AG08395 (cell line): ENCODE measurements at regions not wholly inside any gene's neighbourhood (a gene's known extent, or its start where the extent isn't known, plus 50 kb on each side); places are given as distances from the start of the nearest gene placed in this dataset.

Source experiments
- DNase-seq: peaks from one replicate; pipeline ENCODE4 v3.0.0; 2012; ENCODE audit warnings: mixed read lengths, low spot score

DNA sequence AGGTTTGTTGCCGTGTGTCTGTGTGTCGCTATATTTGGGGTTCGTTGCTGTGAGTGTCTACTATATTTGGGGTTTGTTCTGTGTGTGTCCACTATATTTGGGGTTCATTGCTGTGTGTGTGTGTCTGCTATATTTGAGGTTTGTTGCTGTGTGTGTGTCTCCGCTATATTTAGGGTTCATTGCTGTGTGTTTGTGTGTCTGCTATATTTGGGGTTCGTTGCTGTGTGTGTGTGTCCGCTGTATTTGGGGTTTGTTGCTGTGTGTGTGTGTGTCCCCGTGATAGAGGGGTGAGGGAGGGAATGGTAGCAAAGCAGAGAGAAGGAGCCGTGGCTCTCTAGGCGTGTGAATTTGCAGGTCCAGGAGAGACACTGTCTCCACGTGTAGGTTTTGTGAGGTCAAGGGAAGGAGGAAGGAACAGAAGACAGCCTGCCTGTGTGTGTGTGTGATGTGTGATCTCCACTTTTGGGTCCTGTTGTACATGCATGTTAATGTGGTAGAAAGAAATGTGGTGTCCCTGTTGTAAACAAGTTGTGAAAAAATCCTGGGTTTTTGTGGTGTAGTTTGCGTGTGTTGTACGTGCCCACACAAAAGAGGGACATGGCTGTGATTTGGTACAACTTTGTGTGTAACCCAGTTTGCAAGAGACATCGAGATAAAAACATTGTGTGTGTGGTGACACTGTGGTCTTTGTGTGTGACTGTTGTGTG lies 56.3 kb upstream of the ECE1 start:
- no peak for DNase-seq

DNA sequence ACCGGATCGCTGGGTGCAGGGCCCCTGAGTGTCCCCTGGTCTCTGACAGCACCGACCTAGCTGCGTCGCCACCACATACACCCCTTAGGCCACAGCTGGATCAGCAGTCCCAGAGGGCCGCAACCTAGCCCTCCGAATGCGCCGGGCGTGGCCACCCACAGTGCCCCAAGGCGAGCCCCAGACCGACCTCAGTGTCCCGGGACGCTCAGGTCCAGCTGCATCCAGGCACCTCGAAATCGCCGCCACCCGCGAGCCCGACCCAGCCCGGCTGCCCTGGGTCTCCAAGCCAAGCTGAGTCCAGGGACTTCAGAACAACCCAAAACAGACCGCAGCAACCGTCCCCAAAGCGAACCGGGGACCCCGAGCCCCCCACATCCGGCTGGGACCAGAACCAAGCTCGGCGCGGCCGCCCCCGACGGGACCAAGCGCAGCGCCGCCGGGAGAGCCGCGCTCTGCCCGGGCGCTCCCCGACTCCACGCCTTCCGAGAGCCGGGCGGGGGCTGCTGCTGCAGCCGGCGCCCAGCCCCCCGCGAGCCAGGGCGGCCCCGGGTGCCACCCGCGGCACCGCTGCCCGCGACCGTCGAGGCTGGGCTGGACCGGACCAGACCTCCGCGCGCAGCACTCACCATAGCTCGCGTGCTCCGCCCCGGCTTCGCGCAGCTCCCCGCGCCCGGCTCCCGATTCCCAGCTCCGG lies 54.6 kb upstream of the ECE1 start:
- no peak for DNase-seq

DNA sequence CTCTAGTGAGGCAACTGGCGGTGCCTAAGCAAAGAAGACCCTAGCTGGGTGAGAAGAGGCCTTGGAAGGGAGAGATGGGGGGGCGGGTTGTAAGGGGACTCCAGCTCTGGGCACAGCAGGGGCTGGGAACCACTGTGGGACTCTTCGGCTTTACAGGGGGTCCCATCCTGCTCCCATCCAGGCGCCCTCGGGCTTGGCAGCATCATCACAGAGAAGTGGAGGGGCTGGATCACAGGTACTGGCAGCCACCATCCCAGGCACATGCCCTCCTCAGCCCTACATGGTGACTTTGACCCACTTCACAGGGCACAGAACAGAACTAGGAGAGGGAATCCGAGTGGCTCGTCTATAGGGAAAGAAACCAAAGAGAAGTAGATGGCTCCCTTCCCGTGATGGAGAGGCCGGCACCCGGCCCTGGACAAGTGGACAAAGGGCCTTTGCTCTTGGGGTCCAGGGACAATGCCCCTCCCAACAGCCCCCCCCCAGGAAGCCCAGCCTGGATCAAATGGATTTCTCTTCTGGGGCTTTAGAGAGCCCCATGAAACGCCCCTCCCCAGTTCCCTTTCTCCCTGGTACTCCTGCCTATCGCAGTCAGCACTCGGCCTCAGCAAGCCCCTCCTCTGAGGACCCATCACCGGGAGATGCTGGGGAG lies 54.0 kb upstream of the ECE1 start:
- DNase-seq: no peak

DNA sequence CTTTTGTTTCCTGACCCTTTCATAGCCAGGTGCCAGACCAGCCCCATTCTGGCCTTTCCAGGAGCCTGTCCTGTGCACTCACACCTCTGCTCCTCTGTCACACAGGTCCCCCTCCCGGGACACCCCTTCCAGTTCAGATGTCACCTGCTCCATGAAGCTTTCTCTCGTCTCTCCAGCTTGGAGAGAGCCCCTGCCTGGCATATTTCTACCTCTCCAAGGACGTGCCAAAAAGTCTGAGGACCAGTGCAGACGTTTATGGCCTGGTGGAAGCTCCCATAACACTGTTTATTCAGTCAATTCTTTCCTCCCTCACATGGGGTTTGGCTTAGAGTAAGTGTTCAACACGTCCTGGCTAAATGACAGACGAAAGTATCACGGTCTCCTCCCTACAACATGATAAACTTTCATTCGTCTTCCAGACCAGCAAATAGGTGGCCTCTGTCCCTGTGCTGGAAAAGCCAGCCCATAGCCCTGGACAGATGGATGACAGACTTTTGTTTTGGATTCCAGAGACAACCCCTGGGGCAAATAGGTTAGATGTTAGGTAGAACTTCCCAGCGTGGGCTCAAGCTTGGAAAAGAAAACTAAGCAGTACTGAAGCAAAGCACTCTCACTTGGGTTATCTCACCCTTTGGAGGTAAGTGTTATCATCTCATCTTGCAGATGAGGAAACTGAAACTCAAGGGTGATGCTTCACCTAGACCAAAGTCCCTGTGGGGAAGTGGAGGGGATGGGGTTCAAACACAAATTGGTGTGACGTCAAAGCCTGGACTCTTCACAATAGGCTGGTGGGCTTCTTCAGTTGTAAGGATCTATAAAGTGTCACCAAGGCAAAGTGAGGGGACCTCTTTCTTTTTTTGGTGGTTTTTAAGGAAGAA lies 52.9 kb upstream of the ECE1 start:
- no peak for DNase-seq

DNA sequence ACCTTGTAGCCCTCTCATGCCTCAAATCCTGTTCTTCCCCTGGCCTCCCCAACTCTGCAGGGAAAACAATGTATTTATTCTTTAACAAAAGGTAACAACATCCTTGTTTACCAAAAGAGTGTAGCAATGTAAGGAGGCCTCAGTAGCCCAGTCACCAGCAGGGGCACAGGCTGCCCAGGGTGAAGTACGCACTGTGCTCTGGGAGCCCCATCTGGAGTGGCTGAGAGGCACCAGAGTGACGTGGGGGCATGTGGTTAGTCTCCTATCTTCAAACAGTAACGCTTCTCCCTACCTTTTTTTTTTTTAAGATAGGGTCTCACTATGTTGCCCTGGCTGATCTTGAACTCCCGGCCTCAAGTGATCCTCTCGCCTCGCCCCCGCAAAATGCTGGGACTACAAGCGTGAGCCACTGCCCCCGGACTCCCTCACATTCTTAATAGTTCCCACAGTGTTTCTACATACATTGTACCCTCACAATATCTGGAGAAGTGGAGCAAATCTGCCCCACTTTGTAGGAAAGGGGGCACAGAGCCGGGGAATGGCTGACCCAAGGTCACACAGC lies 51.3 kb upstream of the ECE1 start:
- no peak for DNase-seq

DNA sequence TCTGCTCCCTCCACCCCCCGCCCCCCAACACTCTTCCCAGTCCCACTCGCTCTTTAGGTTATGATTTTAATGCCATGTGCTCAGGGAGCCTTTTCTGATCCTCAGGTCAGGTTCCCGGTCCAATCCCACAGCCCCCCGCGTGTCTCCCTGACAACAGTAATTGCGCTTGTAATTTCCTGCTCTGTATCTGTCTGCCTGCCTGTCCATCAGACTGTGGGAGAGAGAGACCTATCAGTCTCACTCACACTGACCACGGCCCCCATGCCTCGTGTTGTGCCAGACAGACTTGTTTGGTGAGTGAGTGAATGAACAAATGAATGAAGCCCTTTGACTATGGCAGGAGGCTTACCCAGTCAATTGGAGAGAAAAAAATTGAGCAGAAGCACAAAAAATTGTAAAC lies 50.8 kb upstream of the ECE1 start:
- no peak for DNase-seq

DNA sequence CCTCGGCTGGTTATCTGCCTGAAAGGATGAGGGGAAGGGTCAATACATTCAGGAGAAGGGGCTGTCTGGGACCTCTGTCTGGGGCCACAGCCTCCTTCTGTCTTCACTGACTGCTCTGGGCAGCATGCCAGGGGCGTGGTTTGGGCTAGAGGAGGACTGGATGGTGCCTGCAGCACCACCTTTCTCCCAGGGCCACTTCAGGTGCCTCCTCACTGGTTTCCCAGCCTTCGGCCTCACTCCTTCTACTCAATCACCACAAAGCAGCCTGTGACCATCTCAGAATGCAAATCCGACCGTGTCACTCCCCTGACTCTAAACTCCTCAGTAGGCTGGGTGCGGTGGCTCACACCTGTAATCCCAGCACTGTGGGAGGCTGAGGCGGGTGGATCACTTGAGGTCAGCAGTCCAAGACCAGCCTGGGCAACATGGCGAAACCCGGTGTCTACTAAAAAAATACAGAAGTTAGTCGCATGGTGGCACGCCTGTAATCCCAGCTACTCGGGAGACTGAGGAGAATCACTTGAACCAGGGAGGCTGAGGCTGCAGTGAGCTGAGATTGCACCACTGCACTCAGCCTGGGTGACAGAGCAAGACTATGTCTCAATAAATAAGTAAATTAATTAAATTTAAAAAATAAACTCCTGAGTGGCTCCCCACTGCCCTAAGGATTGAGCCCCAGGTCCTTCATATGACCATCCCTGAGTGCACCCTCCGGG lies 50.1 kb upstream of the ECE1 start:
- no peak for DNase-seq
